BJ (cell line): ENCODE measurements at regions not wholly inside any gene's neighbourhood (a gene's known extent, or its start where the extent isn't known, plus 50 kb on each side); places are given as distances from the start of the nearest gene placed in this dataset.

ENCODE experiments used
- CTCF ChIA-PET: fragments of 350-600 bp; formaldehyde crosslinking; extraction: SDS; loops from one replicate; lab custom pipeline; 2021; ENCODE audit warnings: antibody characterized with exemption, inconsistent platforms; lab: Yijun Ruan, JAX
- POLR2A ChIA-PET: fragments of 300-600 bp; sonication (Branson Sonifier 250); formaldehyde crosslinking; extraction: SDS; loops from one replicate; lab custom pipeline; 2021; ENCODE audit warnings: antibody characterized with exemption; lab: Charles Lee
- DNase-seq: peaks from one replicate; pipeline ENCODE4 v3.0.0-alpha.2; 2011; ENCODE audit warnings: low read depth
- H3K27me3 ChIP-seq: 2 replicates; pipeline ENCODE4 v1.6.0; 2011; ENCODE audit warnings: low read length; ENCODE audit not compliant: control insufficient read depth, insufficient read depth
- H3K36me3 ChIP-seq: 2 replicates; pipeline ENCODE4 v1.5.1; 2011; ENCODE audit warnings: low read length; ENCODE audit not compliant: control insufficient read depth, insufficient read depth
- H3K4me3 ChIP-seq: 2 replicates; pipeline ENCODE4 v1.5.1; 2011; ENCODE audit warnings: low read depth, mild to moderate bottlenecking, control low read depth, low read length
- CTCF ChIP-seq: IDR thresholded peaks from 2 replicates; pipeline ENCODE4 v1.5.1; 2011; ENCODE audit warnings: low read depth, mild to moderate bottlenecking, control low read depth, inconsistent platforms, low read length, moderate library complexity; ENCODE audit not compliant: insufficient read depth

DNA sequence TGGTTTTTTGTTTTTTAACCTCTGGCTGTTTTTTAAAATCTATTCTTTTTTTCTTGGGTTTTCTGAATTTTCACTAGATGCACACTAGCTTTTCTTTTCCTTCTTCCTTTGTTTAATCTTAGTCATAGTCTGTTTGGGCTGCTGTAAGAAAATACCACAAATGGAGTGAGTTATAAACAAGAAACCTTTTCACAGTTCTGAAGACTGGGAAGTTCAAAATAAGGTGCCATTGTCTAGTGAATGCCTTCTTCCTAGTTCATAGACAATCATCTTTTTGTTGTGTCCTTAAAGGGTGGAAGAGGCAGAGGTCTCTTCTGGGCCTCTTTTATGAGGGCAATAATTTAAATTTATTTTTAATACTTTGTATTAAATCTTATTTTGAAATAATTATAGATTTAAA lies 532.9 kb upstream of the ANO5 start:
- TF ChIP-seq CTCF, result no peak
- DNase-seq, result no peak
- CTCF ChIA-PET, result no interaction called here
- no peaks in the 10 kb centered on the region for H3K36me3 ChIP-seq
- no peak overlapping the region for H3K4me3 ChIP-seq
- H3K27me3 ChIP-seq, result no peaks in the 10 kb centered on the region
- POLR2A ChIA-PET, result no interaction called here

- no peak for TF ChIP-seq CTCF
- Histone ChIP-seq H3K36me3 (no peaks in the 10 kb centered on the region), H3K27me3 (no peaks in the 10 kb centered on the region), H3K4me3 (no peak overlapping the region)
- CTCF ChIA-PET, result no interaction called here
- POLR2A ChIA-PET, result no interaction called here
- no peak for DNase-seq
Measured at GRCh38 chr11:21675049-21675616, 517.8 kb upstream of the ANO5 start.

GRCh38 chr11:21687643-21688042 lies 505.2 kb upstream of the ANO5 start:
- H3K36me3 ChIP-seq, result no peaks in the 10 kb centered on the region
- CTCF ChIA-PET, result no interaction called here
- no peaks in the 10 kb centered on the region for H3K27me3 ChIP-seq
- POLR2A ChIA-PET, result no interaction called here
- H3K4me3 ChIP-seq, result no peak overlapping the region
- TF ChIP-seq CTCF, result no peak
- no peak for DNase-seq

DNA sequence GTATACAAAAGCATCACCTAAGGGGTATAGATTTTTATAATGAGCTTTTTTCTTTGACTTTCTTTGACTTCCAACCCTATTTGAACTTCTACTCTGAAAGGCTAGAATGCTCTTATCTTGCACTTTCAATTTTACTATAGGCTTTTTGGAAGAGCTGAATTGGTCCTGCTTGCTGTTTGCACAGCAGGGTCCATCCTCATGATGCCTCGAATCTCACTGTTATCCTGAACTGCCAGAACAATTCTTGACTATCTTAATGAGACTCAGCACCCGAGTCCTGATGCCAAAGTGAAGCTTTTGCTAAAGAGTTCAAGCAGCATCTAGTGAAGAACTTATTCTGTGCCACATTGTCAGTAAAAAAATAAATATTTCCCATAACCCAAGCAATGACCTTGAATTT lies 488.3 kb upstream of the ANO5 start:
- Histone ChIP-seq H3K27me3 (no peaks in the 10 kb centered on the region), H3K4me3 (no peak overlapping the region), H3K36me3 (no peaks in the 10 kb centered on the region)
- CTCF ChIA-PET, result interaction anchor here (0.5 kb wide), 1 partner anchor 70 kb away, joined by 4 read pairs; no protein-coding TSS in a partner anchor
- POLR2A ChIA-PET, result no interaction called here
- TF ChIP-seq CTCF, result no peak
- no peak for DNase-seq

DNA sequence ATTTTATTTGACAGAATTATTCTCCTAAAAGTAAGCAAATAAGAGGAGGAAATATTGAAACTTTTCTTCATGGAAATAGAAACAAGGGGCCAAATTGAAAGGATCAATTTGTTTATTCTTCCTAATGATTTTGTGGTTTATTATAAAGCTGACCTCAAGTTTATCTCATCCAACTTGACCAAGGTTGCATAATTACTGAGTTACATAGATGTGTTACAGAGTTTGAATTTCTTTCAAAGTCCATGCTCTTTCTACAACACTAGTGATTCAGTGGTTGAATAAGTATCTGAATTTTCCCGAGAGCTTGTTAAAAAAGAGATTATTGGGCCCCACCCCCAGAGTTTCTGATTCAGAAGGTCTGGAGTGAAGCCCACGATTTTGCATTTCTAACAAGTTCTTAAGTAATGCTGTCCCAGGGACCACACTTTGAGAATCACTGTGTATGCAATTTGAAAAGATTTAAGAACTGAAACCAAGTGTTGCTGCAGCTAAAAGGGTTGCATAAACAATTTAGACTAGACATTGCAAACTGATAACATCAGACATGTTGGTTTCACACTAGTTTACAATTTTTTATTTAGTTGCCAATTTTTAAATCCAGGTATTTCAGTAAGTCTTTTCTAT lies 485.7 kb upstream of the ANO5 start:
- H3K4me3 ChIP-seq, result no peak overlapping the region
- no peak for DNase-seq
- ChIA-PET POLR2A (no interaction called here), CTCF (no interaction called here)
- no peaks in the 10 kb centered on the region for H3K27me3 ChIP-seq
- TF ChIP-seq CTCF, result no peak
- H3K36me3 ChIP-seq, result no peaks in the 10 kb centered on the region
